ENCODE measurements at regions not wholly inside any gene's neighbourhood (a gene's known extent, or its start where the extent isn't known, plus 50 kb on each side); places are given as distances from the start of the nearest gene placed in this dataset.

- Histone ChIP-seq H2AFZ (ENCODE audit: low read length) (no peak overlapping the region), H3K4me2 (ENCODE audit: extremely low read depth, insufficient read depth, low read length) (no peak overlapping the region), H4K20me1 (ENCODE audit: control insufficient read depth, extremely low read depth, insufficient read depth, low read length) (no peaks in the 10 kb centered on the region), H3K36me3 (ENCODE audit: control insufficient read depth, insufficient read depth, low read length) (no peaks in the 10 kb centered on the region), H3K79me2 (ENCODE audit: control insufficient read depth, insufficient read depth, low read length) (no peaks in the 10 kb centered on the region), H3K4me3 (replicated peaks in 1 of 4; ENCODE audit: control extremely low read depth in 1 of 4, insufficient read depth in 1 of 4, low read depth in 3 of 4, low read length in 4 of 4) (no peak overlapping the region), H3K9ac (ENCODE audit: insufficient read depth, low read length) (no peak overlapping the region), H3K9me3 (ENCODE audit: control insufficient read depth, insufficient read depth, low read depth, low read length) (no peaks in the 10 kb centered on the region), H3K4me1 (ENCODE audit: control insufficient read depth, extremely low read depth, insufficient read depth, low read length) (no peaks in the 10 kb centered on the region), H3K27ac (ENCODE audit: insufficient read depth, low read length) (no peak overlapping the region), H3K27me3 (ENCODE audit: control insufficient read depth, insufficient read depth, low read length) (no peaks in the 10 kb centered on the region)
- no peak for DNase-seq (ENCODE audit: low read depth in 2 of 2)
- TF ChIP-seq CTCF (conservative IDR thresholded peaks at IDR 0.05 in 1 of 2, IDR thresholded peaks at IDR 0.05 in 1 of 2; ENCODE audit: low read depth in 1 of 2, low read length in 2 of 2) = no peak
- no peak for TF ChIP-seq EZH2 (IDR thresholded peaks at IDR 0.05; ENCODE audit: low read length, missing control alignments)
Observed at GRCh38 chr18:67788310-67789164, 272.0 kb upstream of the DSEL start.

- no peak overlapping the region for H3K9ac ChIP-seq (ENCODE audit: insufficient read depth, low read length)
- no peak overlapping the region for H3K4me3 ChIP-seq (replicated peaks in 1 of 4; ENCODE audit: control extremely low read depth in 1 of 4, insufficient read depth in 1 of 4, low read depth in 3 of 4, low read length in 4 of 4)
- peaks cover 7% of the 10 kb centered on the region for H3K4me1 ChIP-seq (ENCODE audit: control insufficient read depth, extremely low read depth, insufficient read depth, low read length)
- no peak for TF ChIP-seq EZH2 (IDR thresholded peaks at IDR 0.05; ENCODE audit: low read length, missing control alignments)
- no peak for TF ChIP-seq CTCF (conservative IDR thresholded peaks at IDR 0.05 in 1 of 2, IDR thresholded peaks at IDR 0.05 in 1 of 2; ENCODE audit: low read depth in 1 of 2, low read length in 2 of 2)
- H3K4me2 ChIP-seq (ENCODE audit: extremely low read depth, insufficient read depth, low read length) = peak overlapping the region; percentile 27
- H3K27me3 ChIP-seq (ENCODE audit: control insufficient read depth, insufficient read depth, low read length) = no peaks in the 10 kb centered on the region
- H4K20me1 ChIP-seq (ENCODE audit: control insufficient read depth, extremely low read depth, insufficient read depth, low read length) = no peaks in the 10 kb centered on the region
- H3K36me3 ChIP-seq (ENCODE audit: control insufficient read depth, insufficient read depth, low read length) = no peaks in the 10 kb centered on the region
- peak overlapping the region; percentile 63 for H3K27ac ChIP-seq (ENCODE audit: insufficient read depth, low read length)
- H3K9me3 ChIP-seq (ENCODE audit: control insufficient read depth, insufficient read depth, low read depth, low read length) = no peaks in the 10 kb centered on the region
- H3K79me2 ChIP-seq (ENCODE audit: control insufficient read depth, insufficient read depth, low read length) = no peaks in the 10 kb centered on the region
- DNase-seq (ENCODE audit: low read depth in 2 of 2) = peak; percentile 89 to 94
- H2AFZ ChIP-seq (ENCODE audit: low read length) = peak overlapping the region; percentile 57
Observed at GRCh38 chr18:67783196-67783946, 266.9 kb upstream of the DSEL start.

- H3K79me2 ChIP-seq (ENCODE audit: control insufficient read depth, insufficient read depth, low read length) = no peaks in the 10 kb centered on the region
- H3K4me2 ChIP-seq (ENCODE audit: extremely low read depth, insufficient read depth, low read length) = no peak overlapping the region
- H2AFZ ChIP-seq (ENCODE audit: low read length) = no peak overlapping the region
- DNase-seq (ENCODE audit: low read depth in 2 of 2) = peak in 1 of 2 donors; percentile 60
- no peaks in the 10 kb centered on the region for H3K36me3 ChIP-seq (ENCODE audit: control insufficient read depth, insufficient read depth, low read length)
- H3K9me3 ChIP-seq (ENCODE audit: control insufficient read depth, insufficient read depth, low read depth, low read length) = no peaks in the 10 kb centered on the region
- H3K4me1 ChIP-seq (ENCODE audit: control insufficient read depth, extremely low read depth, insufficient read depth, low read length) = peaks cover 4% of the 10 kb centered on the region
- H3K4me3 ChIP-seq (replicated peaks in 1 of 4; ENCODE audit: control extremely low read depth in 1 of 4, insufficient read depth in 1 of 4, low read depth in 3 of 4, low read length in 4 of 4) = no peak overlapping the region
- no peaks in the 10 kb centered on the region for H4K20me1 ChIP-seq (ENCODE audit: control insufficient read depth, extremely low read depth, insufficient read depth, low read length)
- no peaks in the 10 kb centered on the region for H3K27me3 ChIP-seq (ENCODE audit: control insufficient read depth, insufficient read depth, low read length)
- no peak overlapping the region for H3K9ac ChIP-seq (ENCODE audit: insufficient read depth, low read length)
- no peak for TF ChIP-seq EZH2 (IDR thresholded peaks at IDR 0.05; ENCODE audit: low read length, missing control alignments)
- no peak for TF ChIP-seq CTCF (conservative IDR thresholded peaks at IDR 0.05 in 1 of 2, IDR thresholded peaks at IDR 0.05 in 1 of 2; ENCODE audit: low read depth in 1 of 2, low read length in 2 of 2)
- no peak overlapping the region for H3K27ac ChIP-seq (ENCODE audit: insufficient read depth, low read length)
Observed at GRCh38 chr18:67778016-67778415, 261.5 kb upstream of the DSEL start.
